ENCODE measurements at regions not wholly inside any gene's neighbourhood (a gene's known extent, or its start where the extent isn't known, plus 50 kb on each side); places are given as distances from the start of the nearest gene placed in this dataset.

DNA sequence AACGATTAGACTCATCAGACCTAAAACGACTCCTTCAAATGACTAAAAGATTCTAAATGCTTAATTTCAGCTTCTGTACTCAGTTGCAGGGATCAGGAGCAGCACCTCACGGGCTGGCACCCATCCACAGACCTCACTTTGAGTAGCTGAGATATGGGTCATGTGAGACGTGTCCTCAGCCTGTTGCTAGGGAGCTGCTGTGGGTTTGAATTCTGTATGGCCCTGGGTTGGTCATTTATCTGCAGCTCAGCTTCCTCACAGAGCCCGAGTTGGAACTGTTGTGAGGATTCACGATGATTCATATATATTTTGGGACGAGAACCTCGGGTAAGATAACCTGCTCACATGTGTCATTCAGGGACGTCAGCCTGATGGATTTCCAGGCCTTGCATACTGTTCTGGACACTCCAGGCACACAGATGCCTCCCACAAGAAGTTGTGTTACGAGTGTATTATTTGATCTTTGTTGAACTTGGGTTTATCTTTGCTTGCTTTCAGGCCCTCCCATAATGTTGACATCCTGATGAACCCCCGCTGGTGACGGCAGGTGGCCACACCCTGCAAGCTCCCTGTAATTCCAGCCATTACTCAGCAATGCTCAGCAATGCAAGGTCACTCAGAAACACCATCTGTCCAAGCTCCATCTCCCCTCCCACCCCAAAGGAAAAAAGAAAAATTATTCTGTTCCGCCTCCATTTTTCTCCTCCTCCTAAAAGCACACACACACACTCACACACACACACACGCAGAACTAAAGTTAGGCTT, 137.6 kb downstream of the RBFOX3 start:
- no peaks in the 10 kb centered on the region for H3K79me2 ChIP-seq (ENCODE audit: insufficient read depth, low read length)
- H3K56ac ChIP-seq (ENCODE audit: insufficient read length, low read depth, low read length) = no peak overlapping the region
- no peak overlapping the region for H2BK120ac ChIP-seq (ENCODE audit: low read depth, low read length, poor library complexity, severe bottlenecking)
- Mint-ChIP-seq H3K4me1 (peaks cover 0 to 6% of the 10 kb centered on the region in 2 experiments; a peak in 2 of 4 replicates), H3K36me3 (ENCODE audit: insufficient read depth in 1 of 3, low read depth in 3 of 3) (no peaks in the 10 kb centered on the region), H3K27me3 (ENCODE audit: low read depth) (peaks cover 34% of the 10 kb centered on the region), H3K4me3 (no peak overlapping the region), H3K9me3 (no peaks in the 10 kb centered on the region; a peak in 1 of 5 replicates), H3K27ac (no peak overlapping the region)
- H3K27ac ChIP-seq (ENCODE audit: insufficient read length, low read depth, low read length) = no peak overlapping the region
- no peaks in the 10 kb centered on the region for H3K23me2 ChIP-seq (ENCODE audit: insufficient read length, low read depth, low read length, poor library complexity, severe bottlenecking)
- no peak overlapping the region for H4K8ac ChIP-seq (replicated peaks; ENCODE audit: insufficient read length, low read depth, low read length)
- H3K4me2 ChIP-seq (ENCODE audit: insufficient read depth, insufficient read length, low read length) = no peak overlapping the region
- H2BK20ac ChIP-seq (ENCODE audit: low read depth, low read length, poor library complexity, severe bottlenecking) = no peak overlapping the region
- no peak overlapping the region for H3K14ac ChIP-seq (ENCODE audit: insufficient read depth, low read length)
- H3K23ac ChIP-seq (ENCODE audit: insufficient read length, low read depth, low read length) = no peak overlapping the region
- no peak overlapping the region for H3K4ac ChIP-seq (ENCODE audit: low read depth, low read length)
- H3T11ph ChIP-seq (ENCODE audit: low read length) = no peak overlapping the region
- no peaks in the 10 kb centered on the region for H3K9me3 ChIP-seq (ENCODE audit: control insufficient read depth, low read depth, low read length)
- no peak overlapping the region for H4K5ac ChIP-seq (ENCODE audit: insufficient read length, low read depth, low read length)
- no peaks in the 10 kb centered on the region for H4K20me1 ChIP-seq (ENCODE audit: control insufficient read depth, insufficient read depth, insufficient read length)
- no peak overlapping the region for H3K9ac ChIP-seq (ENCODE audit: extremely low read depth, insufficient read length, low read length)
- no peak overlapping the region for H2AK5ac ChIP-seq (ENCODE audit: insufficient read length, low read length)
- H4K91ac ChIP-seq (ENCODE audit: insufficient read length, low read depth, low read length) = no peak overlapping the region
- no peaks in the 10 kb centered on the region for H3K27me3 ChIP-seq (ENCODE audit: insufficient read depth, low read length)
- TF ChIP-seq, protein P1, sequence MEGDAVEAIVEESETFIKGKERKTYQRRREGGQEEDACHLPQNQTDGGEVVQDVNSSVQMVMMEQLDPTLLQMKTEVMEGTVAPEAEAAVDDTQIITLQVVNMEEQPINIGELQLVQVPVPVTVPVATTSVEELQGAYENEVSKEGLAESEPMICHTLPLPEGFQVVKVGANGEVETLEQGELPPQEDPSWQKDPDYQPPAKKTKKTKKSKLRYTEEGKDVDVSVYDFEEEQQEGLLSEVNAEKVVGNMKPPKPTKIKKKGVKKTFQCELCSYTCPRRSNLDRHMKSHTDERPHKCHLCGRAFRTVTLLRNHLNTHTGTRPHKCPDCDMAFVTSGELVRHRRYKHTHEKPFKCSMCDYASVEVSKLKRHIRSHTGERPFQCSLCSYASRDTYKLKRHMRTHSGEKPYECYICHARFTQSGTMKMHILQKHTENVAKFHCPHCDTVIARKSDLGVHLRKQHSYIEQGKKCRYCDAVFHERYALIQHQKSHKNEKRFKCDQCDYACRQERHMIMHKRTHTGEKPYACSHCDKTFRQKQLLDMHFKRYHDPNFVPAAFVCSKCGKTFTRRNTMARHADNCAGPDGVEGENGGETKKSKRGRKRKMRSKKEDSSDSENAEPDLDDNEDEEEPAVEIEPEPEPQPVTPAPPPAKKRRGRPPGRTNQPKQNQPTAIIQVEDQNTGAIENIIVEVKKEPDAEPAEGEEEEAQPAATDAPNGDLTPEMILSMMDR (conservative IDR thresholded peaks at IDR 0.05) = no peak
- H2AFZ ChIP-seq (ENCODE audit: low read length) = no peak overlapping the region
- H3K4me1 ChIP-seq (ENCODE audit: insufficient read depth, low read length) = no peaks in the 10 kb centered on the region
- no peak overlapping the region for H2BK12ac ChIP-seq (ENCODE audit: insufficient read length, low read depth, low read length)
- no peaks in the 10 kb centered on the region for H3K79me1 ChIP-seq (ENCODE audit: insufficient read depth, low read depth, low read length, poor library complexity, severe bottlenecking)
- DNase-seq = no peak
- no CpG with 5 or more reads among the region's 14 CpGs for WGBS (ENCODE audit: extremely low coverage, insufficient read length, low lambda C conversion rate)
- no peak overlapping the region for H3K18ac ChIP-seq (ENCODE audit: insufficient read length, low read depth, low read length)
- H2BK15ac ChIP-seq (ENCODE audit: low read depth, low read length) = no peak overlapping the region
- H2BK5ac ChIP-seq (ENCODE audit: insufficient read length, low read length) = no peak overlapping the region

Data from H9 (cell line).